H1 (cell line): ENCODE measurements at regions not wholly inside any gene's neighbourhood (a gene's known extent, or its start where the extent isn't known, plus 50 kb on each side); places are given as distances from the start of the nearest gene placed in this dataset.

Experiments used
- CTCF ChIA-PET: fragments of 300-600 bp; sonication (Branson Sonifier 250); formaldehyde crosslinking; loops from one replicate; lab custom pipeline; 2021; ENCODE audit not compliant: partially characterized antibody; lab: Charles Lee
- POLR2A ChIA-PET: fragments of 300-600 bp; sonication (Branson Sonifier 250); formaldehyde crosslinking; loops from one replicate; lab custom pipeline; 2021; ENCODE audit warnings: inconsistent platforms; ENCODE audit not compliant: partially characterized antibody; lab: Charles Lee
- DNase-seq, 2 experiments: peaks; one replicate each; pipeline versions ENCODE4 v3.0.0 to v3.0.0-alpha.2; 2010 to 2022; ENCODE audit warnings: low spot score in 2 of 2, low read depth in 1 of 2, mixed read lengths in 1 of 2
- FAIRE-seq: peaks from 2 replicates; lab custom pipeline; 2011; peaks lifted over from hg19 to GRCh38; lab: Jason Lieb, UNC
- H2AFZ ChIP-seq: 2 replicates; pipeline ENCODE4 v1.8.1; 2012; ENCODE audit warnings: low read length, inconsistent platforms
- H2AK5ac ChIP-seq: 2 replicates; pipeline ENCODE4 v1.6.1; 2013; ENCODE audit warnings: low read depth, low read length
- H2BK120ac ChIP-seq: replicated peaks from 2 replicates; pipeline ENCODE3; 2013; ENCODE audit warnings: low read depth, low read length, inconsistent platforms
- H2BK12ac ChIP-seq: 2 replicates; pipeline ENCODE4 v1.6.1; 2013; ENCODE audit warnings: low read depth, low read length
- H2BK15ac ChIP-seq: 2 replicates; pipeline ENCODE4 v1.6.1; 2013; ENCODE audit warnings: low read length
- H2BK20ac ChIP-seq: 2 replicates; pipeline ENCODE4 v1.6.1; 2013; ENCODE audit warnings: low read length
- H2BK5ac ChIP-seq: 2 replicates; pipeline ENCODE4 v1.6.1; 2013; ENCODE audit warnings: low read depth, low read length
- H3K14ac ChIP-seq: 2 replicates; pipeline ENCODE4 v1.6.1; 2013; ENCODE audit warnings: inconsistent platforms; ENCODE audit not compliant: insufficient read length
- H3K18ac ChIP-seq: 2 replicates; pipeline ENCODE4 v1.6.1; 2013; ENCODE audit warnings: low read length; ENCODE audit errors: extremely low read depth
- H3K23ac ChIP-seq: 2 replicates; pipeline ENCODE4 v1.6.1; 2013; ENCODE audit warnings: inconsistent platforms; ENCODE audit not compliant: insufficient read length
- H3K23me2 ChIP-seq: 2 replicates; pipeline ENCODE4 v1.6.1; 2013; ENCODE audit warnings: low read depth, low read length
- H3K27ac ChIP-seq: 2 replicates; pipeline ENCODE4 v1.6.1; 2011; ENCODE audit warnings: low read depth, low read length, inconsistent platforms
- H3K27me3 ChIP-seq, 4 experiments: replicated peaks in 1 of 4; 1 replicate in 1 of 4; 2 replicates in 3 of 4; pipeline versions ENCODE4 v1.6.1 to v1.8.1; 2011 to 2013; ENCODE audit warnings: low read length in 3 of 4, mild to moderate bottlenecking in 3 of 4, inconsistent platforms in 2 of 4, mixed read lengths in 2 of 4, moderate library complexity in 1 of 4; ENCODE audit not compliant: control insufficient read depth in 3 of 4, insufficient read depth in 3 of 4; ENCODE audit errors: extremely low read depth in 1 of 4
- H3K36me3 ChIP-seq, 4 experiments: 2 replicates each; pipeline versions ENCODE4 v1.6.1 to v1.8.1; 2011 to 2013; ENCODE audit warnings: mild to moderate bottlenecking in 4 of 4, low read length in 3 of 4, moderate library complexity in 2 of 4, control low read depth in 1 of 4, inconsistent platforms in 1 of 4; ENCODE audit not compliant: insufficient read depth in 4 of 4, control insufficient read depth in 2 of 4
- H3K4ac ChIP-seq: replicated peaks from 2 replicates; pipeline ENCODE3; 2013; ENCODE audit warnings: low read length, low read depth, mixed read lengths, inconsistent platforms; ENCODE audit not compliant: insufficient read length
- H3K4me1 ChIP-seq, 4 experiments: replicated peaks in 1 of 4; 1 replicate in 1 of 4; 2 replicates in 3 of 4; pipeline versions ENCODE4 v1.6.1 to v1.8.1; 2011 to 2013; ENCODE audit warnings: low read length in 3 of 4, inconsistent platforms in 2 of 4, mixed read lengths in 1 of 4; ENCODE audit not compliant: insufficient read depth in 4 of 4, control insufficient read depth in 3 of 4
- H3K4me2 ChIP-seq, 2 experiments: 2 replicates each; pipeline versions ENCODE4 v1.6.1 to v1.8.1; 2011 to 2013; ENCODE audit warnings: low read depth in 2 of 2, low read length in 2 of 2, control low read depth in 1 of 2, inconsistent platforms in 1 of 2, mild to moderate bottlenecking in 1 of 2; ENCODE audit not compliant: insufficient read depth in 1 of 2
- H3K4me3 ChIP-seq, 4 experiments: fragments of 200-600, 300-600 bp in 1 of 4; sonication (generic), shearing (Covaris generic), sonication (Bioruptor Twin) in 1 of 4; 2 replicates each; pipeline versions ENCODE4 v1.5.1 to v1.8.1; 2011 to 2016; ENCODE audit warnings: low read length in 4 of 4, low read depth in 3 of 4, control low read depth in 2 of 4, inconsistent platforms in 2 of 4, mild to moderate bottlenecking in 2 of 4, mixed read lengths in 1 of 4, moderate library complexity in 1 of 4; ENCODE audit not compliant: insufficient read depth in 2 of 4; ENCODE audit errors: extremely low read depth in 1 of 4
- H3K56ac ChIP-seq: replicated peaks from 2 replicates; pipeline ENCODE3; 2013; ENCODE audit warnings: low read depth, mild to moderate bottlenecking, mixed read lengths, low read length, inconsistent platforms; ENCODE audit not compliant: insufficient read length
- H3K79me1 ChIP-seq: 2 replicates; pipeline ENCODE4 v1.6.1; 2013; ENCODE audit warnings: low read depth, low read length, control low read depth
- H3K79me2 ChIP-seq, 2 experiments: 2 replicates each; pipeline versions ENCODE4 v1.6.1 to v1.8.1; 2012 to 2013; ENCODE audit warnings: low read length in 2 of 2, mild to moderate bottlenecking in 2 of 2, inconsistent platforms in 1 of 2; ENCODE audit not compliant: insufficient read depth in 2 of 2, control insufficient read depth in 1 of 2
- H3K9ac ChIP-seq, 4 experiments: replicated peaks in 1 of 4; 1 replicate in 1 of 4; 2 replicates in 3 of 4; pipeline versions ENCODE4 v1.6.1 to v1.8.1; 2011 to 2013; ENCODE audit warnings: low read depth in 3 of 4, low read length in 3 of 4, control low read depth in 2 of 4, mild to moderate bottlenecking in 2 of 4, moderate library complexity in 2 of 4, inconsistent platforms in 1 of 4; ENCODE audit errors: extremely low read depth in 1 of 4
- H3K9me3 ChIP-seq, 2 experiments: 2 replicates each; pipeline versions ENCODE4 v1.6.1 to v1.8.1; 2012 to 2013; ENCODE audit warnings: mild to moderate bottlenecking in 2 of 2, moderate library complexity in 2 of 2, control low read depth in 1 of 2, inconsistent platforms in 1 of 2, low read depth in 1 of 2, low read length in 1 of 2, mixed read lengths in 1 of 2; ENCODE audit not compliant: insufficient read depth in 2 of 2
- H4K20me1 ChIP-seq, 2 experiments: replicated peaks in 1 of 2; 2 replicates each; pipeline versions ENCODE3 to v1.8.1; 2011 to 2013; ENCODE audit warnings: inconsistent platforms in 2 of 2, low read length in 2 of 2, mild to moderate bottlenecking in 1 of 2; ENCODE audit not compliant: insufficient read depth in 2 of 2, control insufficient read depth in 1 of 2
- H4K5ac ChIP-seq: 2 replicates; pipeline ENCODE4 v1.6.1; 2013; ENCODE audit warnings: low read length, low read depth, mixed read lengths, inconsistent platforms; ENCODE audit not compliant: insufficient read length
- H4K8ac ChIP-seq: 2 replicates; pipeline ENCODE4 v1.8.0; 2013; ENCODE audit warnings: mild to moderate bottlenecking, moderate library complexity, low read length, inconsistent platforms; ENCODE audit not compliant: insufficient read depth; ENCODE audit errors: extremely low read depth
- H4K91ac ChIP-seq: replicated peaks from 2 replicates; pipeline ENCODE3; 2013; ENCODE audit warnings: low read length, mixed read lengths, inconsistent platforms; ENCODE audit not compliant: insufficient read length
- GTF2F1 ChIP-seq: IDR thresholded peaks from 2 replicates; pipeline ENCODE4 v1.6.1; 2012; ENCODE audit warnings: low read depth, low read length, improper control_type of control experiment, borderline replicate concordance
- RAD21 ChIP-seq, 2 experiments: IDR thresholded peaks in 1 of 2; conservative IDR thresholded peaks in 1 of 2; 2 replicates each; pipeline ENCODE4 v1.6.1; 2011; ENCODE audit warnings: low read depth in 2 of 2, low read length in 2 of 2, improper control_type of control experiment in 1 of 2, inconsistent platforms in 1 of 2, mild to moderate bottlenecking in 1 of 2, moderate library complexity in 1 of 2
- RNF2 ChIP-seq: fragments of 200-900, 300-1000 bp; sonication (generic); IDR thresholded peaks from 2 replicates; pipeline ENCODE4 v1.7.1; 2016; ENCODE audit warnings: borderline replicate concordance, low read depth, mild to moderate bottlenecking, antibody characterized with exemption, low read length; ENCODE audit not compliant: poor library complexity, severe bottlenecking; ENCODE audit errors: missing control alignments
- TAF1 ChIP-seq: IDR thresholded peaks from 2 replicates; pipeline ENCODE4 v1.6.1; 2011; ENCODE audit warnings: mild to moderate bottlenecking, low read depth, low read length
- TBP ChIP-seq: IDR thresholded peaks from 2 replicates; pipeline ENCODE4 v1.6.1; 2011; ENCODE audit warnings: low read depth, low read length, improper control_type of control experiment
- TEAD4 ChIP-seq: IDR thresholded peaks from 2 replicates; pipeline ENCODE4 v1.6.1; 2012; ENCODE audit warnings: low read depth, low read length, inconsistent platforms, mixed read lengths
- WGBS, 2 experiments: shearing (Covaris generic) in 1 of 2; methylation state at CpG; one replicate each; pipeline versions ENCODE4 v1.1.6 to v1.1.7; 2013 to 2015; ENCODE audit warnings: low lambda C conversion rate in 2 of 2, mixed read lengths in 2 of 2, inconsistent platforms in 1 of 2, low coverage in 1 of 2, missing lambda C conversion rate in 1 of 2; ENCODE audit not compliant: insufficient replicate concordance in 2 of 2, insufficient coverage in 1 of 2, insufficient read length in 1 of 2; ENCODE audit errors: extremely low coverage in 1 of 2, missing lambda C conversion rate in 1 of 2; 5-methylcytosine and 5-hydroxymethylcytosine counted together
- TF ChIP-seq, protein P1 (sequence below): IDR thresholded peaks from 2 replicates; pipeline ENCODE4 v1.6.1; 2011; ENCODE audit warnings: low read depth, mild to moderate bottlenecking, low read length; ENCODE audit not compliant: insufficient read depth

DNA sequence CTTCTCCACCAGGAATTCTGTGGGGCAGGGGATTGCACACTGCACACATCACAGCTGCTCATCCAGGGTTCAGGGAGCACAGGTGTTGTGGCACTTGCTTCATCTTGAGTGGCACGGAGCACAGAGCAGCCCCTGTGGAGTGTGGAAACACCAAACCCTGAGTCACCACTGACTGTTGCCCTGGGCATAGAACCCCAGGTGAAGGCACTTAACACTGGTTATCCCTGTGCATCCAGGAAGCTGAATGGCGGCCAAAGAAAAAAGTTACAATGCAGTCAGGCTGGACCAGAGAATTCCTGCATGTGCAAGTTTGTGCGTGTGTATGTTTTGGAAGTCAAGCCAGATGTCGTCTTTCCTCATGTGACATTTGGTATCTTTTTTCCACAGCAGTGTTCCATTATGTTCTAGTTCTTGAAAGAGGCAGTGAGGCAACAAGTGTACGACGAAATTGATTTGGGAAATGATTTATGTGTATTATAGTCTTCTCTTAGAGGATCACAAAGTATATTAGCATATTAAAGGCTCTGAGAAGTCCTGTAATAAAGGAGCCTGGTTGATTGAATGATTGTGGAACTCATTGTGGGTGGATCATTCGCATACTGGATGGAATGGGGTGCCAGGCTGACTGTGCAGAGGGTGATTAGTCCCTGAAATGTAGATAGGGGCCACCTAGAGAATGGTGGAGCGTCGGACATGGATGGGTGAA is 292.3 kb downstream of the TLE3 start:
- H2AK5ac ChIP-seq: no peak overlapping the region

More for the DNA sequence above, 292.3 kb downstream of the TLE3 start:
- no peak overlapping the region for H3K18ac ChIP-seq
- no peak overlapping the region for H3K23ac ChIP-seq
- H3K79me1 ChIP-seq: no peaks in the 10 kb centered on the region
- no peaks in the 10 kb centered on the region for H4K20me1 ChIP-seq
- no peak overlapping the region for H3K4ac ChIP-seq
- no peak overlapping the region for H4K5ac ChIP-seq
- no peak overlapping the region for H3K4me2 ChIP-seq
- no peak overlapping the region for H2BK120ac ChIP-seq
- H2BK15ac ChIP-seq: no peak overlapping the region
- POLR2A ChIA-PET: interaction anchor here (0.5 kb wide), 1 partner anchor 11 kb away, joined by 4 read pairs; no protein-coding TSS in a partner anchor
- no peak overlapping the region for H4K91ac ChIP-seq
- TF ChIP-seq RAD21 (IDR thresholded peaks at IDR 0.05 in 1 of 2, conservative IDR thresholded peaks at IDR 0.05 in 1 of 2; ENCODE audit: low read depth in 2 of 2, low read length in 2 of 2): no peak
- TF ChIP-seq GTF2F1: no peak
- TF ChIP-seq TEAD4: no peak
- TF ChIP-seq RNF2: no peak
- no peak for TF ChIP-seq TAF1
- TF ChIP-seq, protein P1, sequence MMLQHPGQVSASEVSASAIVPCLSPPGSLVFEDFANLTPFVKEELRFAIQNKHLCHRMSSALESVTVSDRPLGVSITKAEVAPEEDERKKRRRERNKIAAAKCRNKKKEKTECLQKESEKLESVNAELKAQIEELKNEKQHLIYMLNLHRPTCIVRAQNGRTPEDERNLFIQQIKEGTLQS: no peak
- no peak for TF ChIP-seq TBP
- WGBS, 2 experiments: 92% methylated on average over 9 of the region's 9 CpGs; no CpG with 5 or more reads in 1 of the 2 experiments
- no peak overlapping the region for H3K14ac ChIP-seq
- no peaks in the 10 kb centered on the region for H3K27me3 ChIP-seq
- H3K56ac ChIP-seq: no peak overlapping the region
- no peak overlapping the region for H3K27ac ChIP-seq
- no peaks in the 10 kb centered on the region for H3K23me2 ChIP-seq
- FAIRE-seq (no peak), DNase-seq (no peak)
- peaks cover 0 to 3% (median 0%) of the 10 kb centered on the region in 4 experiments; a peak in 1 of 7 replicates for H3K4me1 ChIP-seq
- H3K4me3 ChIP-seq: no peak overlapping the region
- H2BK12ac ChIP-seq: no peak overlapping the region
- H2AFZ ChIP-seq: no peak overlapping the region
- H3K9me3 ChIP-seq: no peaks in the 10 kb centered on the region
- H3K79me2 ChIP-seq: no peaks in the 10 kb centered on the region
- CTCF ChIA-PET: interaction anchor here (1.1 kb wide), 1 partner anchor 22 kb away, joined by 4 read pairs; no protein-coding TSS in a partner anchor
- no peak overlapping the region for H3K9ac ChIP-seq
- H2BK20ac ChIP-seq: no peak overlapping the region
- H4K8ac ChIP-seq: peak overlapping the region; percentile 58; the same call in 1 of the 2 replicates
- H3K36me3 ChIP-seq: no peaks in the 10 kb centered on the region; a peak in 1 of 8 replicates
- H2BK5ac ChIP-seq: no peak overlapping the region
